SK-N-SH treated with all-trans-retinoic acid at 6 μM for 48 hours (cell line): ENCODE measurements at regions not wholly inside any gene's neighbourhood (a gene's known extent, or its start where the extent isn't known, plus 50 kb on each side); places are given as distances from the start of the nearest gene placed in this dataset.

ENCODE experiments used
- ARNTL ChIP-seq: fragments of 450-650 bp; formaldehyde crosslinking; IDR thresholded peaks from 2 replicates; pipeline ENCODE4 v1.5.0; 2020; ENCODE audit warnings: low read depth, mild to moderate bottlenecking, moderate library complexity, borderline replicate concordance
- RARB ChIP-seq: fragments of 250-450 bp; sonication (Bioruptor Pico); IDR thresholded peaks from 2 replicates; pipeline ENCODE4 v1.8.0; 2021; ENCODE audit warnings: mild to moderate bottlenecking, moderate library complexity
- ZFP3 ChIP-seq: fragments of 250-450 bp; sonication (Bioruptor Pico); IDR thresholded peaks from 2 replicates; pipeline ENCODE4 v1.5.0; 2020; ENCODE audit warnings: mild to moderate bottlenecking, moderate library complexity
- ZFP30 ChIP-seq: fragments of 450-650 bp; formaldehyde crosslinking; IDR thresholded peaks from 2 replicates; pipeline ENCODE4 v1.5.0; 2022; ENCODE audit warnings: mild to moderate bottlenecking, moderate library complexity
- TF ChIP-seq, protein P1 (sequence below): fragments of 250-450 bp; sonication (Bioruptor Pico); IDR thresholded peaks from 2 replicates; pipeline ENCODE4 v1.8.0; 2020; ENCODE audit warnings: mild to moderate bottlenecking, moderate library complexity, borderline replicate concordance

DNA sequence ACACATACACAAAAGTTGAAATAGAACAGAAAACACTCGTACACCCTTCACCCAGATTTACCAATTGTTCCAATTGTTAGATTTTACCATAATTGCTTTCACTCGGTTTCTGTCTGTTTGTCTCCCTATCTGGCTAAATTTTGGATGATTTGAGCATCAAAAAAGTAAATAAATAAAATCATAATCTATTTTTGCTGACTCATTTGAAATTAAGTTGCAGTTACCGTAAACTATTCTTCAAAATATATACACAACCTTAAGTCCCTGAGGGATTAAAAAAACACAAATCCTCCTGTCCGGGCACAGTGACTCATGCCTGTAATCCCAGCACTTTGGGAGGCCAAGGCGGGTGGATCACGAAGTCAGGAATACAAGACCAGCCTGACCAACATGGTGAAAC is 81.3 kb upstream of the SYT9 start:
- no peak for TF ChIP-seq ZFP3 (CRISPR knock-in tag)
- no peak for TF ChIP-seq ZFP30 (CRISPR knock-in tag)
- TF ChIP-seq, protein P1, sequence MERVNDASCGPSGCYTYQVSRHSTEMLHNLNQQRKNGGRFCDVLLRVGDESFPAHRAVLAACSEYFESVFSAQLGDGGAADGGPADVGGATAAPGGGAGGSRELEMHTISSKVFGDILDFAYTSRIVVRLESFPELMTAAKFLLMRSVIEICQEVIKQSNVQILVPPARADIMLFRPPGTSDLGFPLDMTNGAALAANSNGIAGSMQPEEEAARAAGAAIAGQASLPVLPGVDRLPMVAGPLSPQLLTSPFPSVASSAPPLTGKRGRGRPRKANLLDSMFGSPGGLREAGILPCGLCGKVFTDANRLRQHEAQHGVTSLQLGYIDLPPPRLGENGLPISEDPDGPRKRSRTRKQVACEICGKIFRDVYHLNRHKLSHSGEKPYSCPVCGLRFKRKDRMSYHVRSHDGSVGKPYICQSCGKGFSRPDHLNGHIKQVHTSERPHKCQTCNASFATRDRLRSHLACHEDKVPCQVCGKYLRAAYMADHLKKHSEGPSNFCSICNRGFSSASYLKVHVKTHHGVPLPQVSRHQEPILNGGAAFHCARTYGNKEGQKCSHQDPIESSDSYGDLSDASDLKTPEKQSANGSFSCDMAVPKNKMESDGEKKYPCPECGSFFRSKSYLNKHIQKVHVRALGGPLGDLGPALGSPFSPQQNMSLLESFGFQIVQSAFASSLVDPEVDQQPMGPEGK (CRISPR knock-in tag), result no peak
- no peak for TF ChIP-seq ARNTL (CRISPR knock-in tag)
- no peak for TF ChIP-seq RARB (CRISPR knock-in tag)
